LNCaP clone FGC (cell line): ENCODE measurements at regions not wholly inside any gene's neighbourhood (a gene's known extent, or its start where the extent isn't known, plus 50 kb on each side); places are given as distances from the start of the nearest gene placed in this dataset.

Experiments
- DNase-seq: peaks from one replicate; pipeline ENCODE4 v3.0.0-alpha.2; 2011; ENCODE audit warnings: low read depth
- H3K4me3 ChIP-seq: 2 replicates; pipeline ENCODE4 v1.5.1; 2011; ENCODE audit warnings: mild to moderate bottlenecking, low read depth, low read length, control low read depth
- CTCF ChIP-seq: IDR thresholded peaks from 2 replicates; pipeline ENCODE4 v1.5.1; 2012; ENCODE audit warnings: mild to moderate bottlenecking; ENCODE audit not compliant: control insufficient read depth, insufficient read depth; ENCODE audit errors: extremely low read depth

DNA sequence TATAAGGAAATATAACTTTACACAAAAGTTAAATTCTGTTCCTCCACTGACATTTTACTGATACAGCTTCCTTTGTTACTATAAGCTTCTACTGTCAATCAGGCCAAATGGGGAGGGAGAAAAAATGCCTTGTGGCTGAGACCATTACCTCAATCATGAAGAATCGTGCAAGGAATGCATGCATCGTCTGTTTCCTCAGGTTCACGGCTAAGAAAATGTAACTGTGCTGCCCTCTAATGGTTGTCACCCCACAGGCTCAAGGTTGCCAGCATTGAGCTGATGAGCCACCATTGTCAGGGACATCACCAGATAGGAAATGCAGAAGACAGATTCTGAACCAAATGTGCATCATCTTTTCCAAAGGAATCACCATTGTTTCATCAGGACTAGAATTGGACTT is 426.9 kb downstream of the CDH2 start:
- no peak for DNase-seq
- peak; percentile 42 for TF ChIP-seq CTCF
- no peak overlapping the region for H3K4me3 ChIP-seq

GRCh38 chr18:27749194-27749593 is 427.7 kb downstream of the CDH2 start:
- TF ChIP-seq CTCF, result no peak
- no peak overlapping the region for H3K4me3 ChIP-seq
- no peak for DNase-seq

- H3K4me3 ChIP-seq, result no peak overlapping the region
- no peak for DNase-seq
Measured at GRCh38 chr18:27746241-27746640, 430.7 kb downstream of the CDH2 start.

GRCh38 chr18:27735117-27735516 is 441.8 kb downstream of the CDH2 start:
- TF ChIP-seq CTCF, result no peak
- no peak for DNase-seq
- H3K4me3 ChIP-seq, result no peak overlapping the region

More at GRCh38 chr18:27746241-27746640, 430.7 kb downstream of the CDH2 start:
- TF ChIP-seq CTCF, result no peak

GRCh38 chr18:27731211-27731610 is 445.7 kb downstream of the CDH2 start:
- no peak for DNase-seq
- no peak overlapping the region for H3K4me3 ChIP-seq
- TF ChIP-seq CTCF, result no peak

DNA sequence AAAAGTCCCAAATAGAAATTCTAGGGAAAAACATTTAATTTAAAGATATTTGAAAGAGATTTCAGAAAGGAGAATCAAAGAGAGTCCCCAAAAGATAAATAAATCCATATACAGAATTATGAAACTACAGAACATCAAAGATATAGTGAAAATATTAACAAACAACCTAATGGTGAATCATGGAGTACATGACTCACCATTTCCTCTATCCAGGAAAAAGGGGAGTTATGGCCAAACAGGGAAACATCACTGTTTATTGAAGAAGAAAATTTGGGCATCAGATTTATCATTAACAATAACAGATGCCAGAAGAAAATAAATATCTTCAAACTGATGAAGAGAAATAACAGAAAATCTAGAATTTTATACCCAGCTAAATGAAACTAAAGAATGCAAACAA is 448.3 kb downstream of the CDH2 start:
- DNase-seq, result no peak
- no peak overlapping the region for H3K4me3 ChIP-seq
- TF ChIP-seq CTCF, result no peak

GRCh38 chr18:27724362-27724761 is 452.6 kb downstream of the CDH2 start:
- DNase-seq, result no peak
- H3K4me3 ChIP-seq, result no peak overlapping the region
- no peak for TF ChIP-seq CTCF
